ENCODE measurements at regions not wholly inside any gene's neighbourhood (a gene's known extent, or its start where the extent isn't known, plus 50 kb on each side); places are given as distances from the start of the nearest gene placed in this dataset.

GRCh38 chr2:125427721-125428315 lies 1228.1 kb upstream of the GYPC start:
- ChIA-PET POLR2A (ENCODE audit: low non-redundant PET) (interaction anchor here (0.6 kb wide), 1 partner anchor 213 kb away, joined by 3 read pairs; no protein-coding TSS in a partner anchor), CTCF (no interaction called here)
- Histone ChIP-seq H3K9me3 (ENCODE audit: low read depth, low read length, poor library complexity, severe bottlenecking) (peaks cover 2% of the 10 kb centered on the region), H3K27me3 (replicated peaks; ENCODE audit: insufficient read depth, low read depth, low read length, poor library complexity) (no peaks in the 10 kb centered on the region), H3K4me3 (ENCODE audit: low read depth, low read length, poor library complexity, severe bottlenecking) (no peak overlapping the region), H3K36me3 (ENCODE audit: insufficient read depth, low read length, poor library complexity, severe bottlenecking) (no peaks in the 10 kb centered on the region), H3K4me1 (ENCODE audit: insufficient read depth, low read length, poor library complexity, severe bottlenecking) (no peaks in the 10 kb centered on the region), H3K27ac (ENCODE audit: low read depth, low read length, poor library complexity, severe bottlenecking) (no peak overlapping the region)
- TF ChIP-seq EZH2 (IDR thresholded peaks at IDR 0.05; ENCODE audit: borderline replicate concordance, low read depth, low read length, poor library complexity, severe bottlenecking) (no peak), CTCF (conservative IDR thresholded peaks at IDR 0.05; ENCODE audit: low read depth, low read length) (no peak)
- intact Hi-C loops (cut with micrococcal nuclease; ENCODE audit: unreplicated experiment): no loop called here
- DNase-seq (ENCODE audit: low spot score): no peak
- no TSS peak for BruUV-seq (replicated peaks)

GRCh38 chr2:125444106-125444505 lies 1211.9 kb upstream of the GYPC start:
- Histone ChIP-seq H3K4me3 (ENCODE audit: low read depth, low read length, poor library complexity, severe bottlenecking) (no peak overlapping the region), H3K4me1 (ENCODE audit: insufficient read depth, low read length, poor library complexity, severe bottlenecking) (no peaks in the 10 kb centered on the region), H3K36me3 (ENCODE audit: insufficient read depth, low read length, poor library complexity, severe bottlenecking) (no peaks in the 10 kb centered on the region), H3K27ac (ENCODE audit: low read depth, low read length, poor library complexity, severe bottlenecking) (no peak overlapping the region), H3K9me3 (ENCODE audit: low read depth, low read length, poor library complexity, severe bottlenecking) (no peaks in the 10 kb centered on the region), H3K27me3 (replicated peaks; ENCODE audit: insufficient read depth, low read depth, low read length, poor library complexity) (no peaks in the 10 kb centered on the region)
- ChIA-PET POLR2A (ENCODE audit: low non-redundant PET) (no interaction called here), CTCF (no interaction called here)
- intact Hi-C loops (cut with micrococcal nuclease; ENCODE audit: unreplicated experiment): no loop called here
- no peak for DNase-seq (ENCODE audit: low spot score)
- no TSS peak for BruUV-seq (replicated peaks)
- TF ChIP-seq EZH2 (IDR thresholded peaks at IDR 0.05; ENCODE audit: borderline replicate concordance, low read depth, low read length, poor library complexity, severe bottlenecking) (no peak), CTCF (conservative IDR thresholded peaks at IDR 0.05; ENCODE audit: low read depth, low read length) (no peak)

DNA sequence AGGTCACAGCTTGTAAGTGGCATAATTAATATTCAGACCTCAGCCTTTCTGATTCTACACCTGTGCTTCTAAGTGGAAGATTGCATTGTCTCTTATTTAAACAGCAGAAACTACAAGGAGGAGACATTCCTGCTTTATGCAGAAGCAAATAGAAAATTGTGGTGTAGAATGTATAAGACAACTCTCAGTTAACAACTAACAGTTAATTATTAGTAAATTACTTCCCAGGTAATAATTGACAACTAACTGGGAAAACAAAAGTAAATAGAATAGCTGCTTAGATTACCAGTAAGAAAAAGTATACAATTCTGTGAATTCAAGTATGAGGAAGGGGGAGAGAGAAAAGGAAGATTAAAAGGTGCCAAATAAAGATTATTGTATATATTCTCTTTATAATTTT lies 1210.5 kb upstream of the GYPC start:
- no TSS peak for BruUV-seq (replicated peaks)
- Histone ChIP-seq H3K4me3 (ENCODE audit: low read depth, low read length, poor library complexity, severe bottlenecking) (no peak overlapping the region), H3K27ac (ENCODE audit: low read depth, low read length, poor library complexity, severe bottlenecking) (no peak overlapping the region), H3K4me1 (ENCODE audit: insufficient read depth, low read length, poor library complexity, severe bottlenecking) (no peaks in the 10 kb centered on the region), H3K27me3 (replicated peaks; ENCODE audit: insufficient read depth, low read depth, low read length, poor library complexity) (no peaks in the 10 kb centered on the region), H3K36me3 (ENCODE audit: insufficient read depth, low read length, poor library complexity, severe bottlenecking) (no peaks in the 10 kb centered on the region), H3K9me3 (ENCODE audit: low read depth, low read length, poor library complexity, severe bottlenecking) (no peaks in the 10 kb centered on the region)
- DNase-seq (ENCODE audit: low spot score): no peak
- no peak for TF ChIP-seq EZH2 (IDR thresholded peaks at IDR 0.05; ENCODE audit: borderline replicate concordance, low read depth, low read length, poor library complexity, severe bottlenecking)
- no peak for TF ChIP-seq CTCF (conservative IDR thresholded peaks at IDR 0.05; ENCODE audit: low read depth, low read length)
- intact Hi-C loops (cut with micrococcal nuclease; ENCODE audit: unreplicated experiment): no loop called here
- CTCF ChIA-PET: no interaction called here
- POLR2A ChIA-PET (ENCODE audit: low non-redundant PET): no interaction called here
